Glutamatergic neuron (in vitro differentiated cells): ENCODE measurements at regions not wholly inside any gene's neighbourhood (a gene's known extent, or its start where the extent isn't known, plus 50 kb on each side); places are given as distances from the start of the nearest gene placed in this dataset.

Source experiments
- DNase-seq: peaks from one replicate; pipeline ENCODE4 v3.0.0; 2022
- H3K27ac Mint-ChIP-seq: one replicate; pipeline ENCODE4 v1.8.0; 2020; ENCODE audit warnings: mild to moderate bottlenecking, mixed read lengths, inconsistent platforms; ENCODE audit not compliant: unreplicated experiment
- H3K27me3 Mint-ChIP-seq: one replicate; pipeline ENCODE4 v1.8.0; 2020; ENCODE audit warnings: mild to moderate bottlenecking, moderate library complexity, mixed read lengths, inconsistent platforms; ENCODE audit not compliant: unreplicated experiment
- H3K36me3 Mint-ChIP-seq: one replicate; pipeline ENCODE4 v1.8.0; 2020; ENCODE audit warnings: mild to moderate bottlenecking, mixed read lengths, inconsistent platforms; ENCODE audit not compliant: unreplicated experiment
- H3K4me1 Mint-ChIP-seq: one replicate; pipeline ENCODE4 v1.8.0; 2020; ENCODE audit warnings: mild to moderate bottlenecking, low read depth, mixed read lengths, inconsistent platforms; ENCODE audit not compliant: unreplicated experiment
- H3K4me3 Mint-ChIP-seq: one replicate; pipeline ENCODE4 v1.8.0; 2020; ENCODE audit warnings: mild to moderate bottlenecking, mixed read lengths, inconsistent platforms; ENCODE audit not compliant: unreplicated experiment
- H3K9me3 Mint-ChIP-seq: one replicate; pipeline ENCODE4 v1.8.0; 2020; ENCODE audit warnings: mild to moderate bottlenecking, moderate library complexity, mixed read lengths, inconsistent platforms; ENCODE audit not compliant: unreplicated experiment
- CTCF ChIP-seq: fragments of 200-600 bp; sonication (generic); IDR thresholded peaks from one replicate; pipeline ENCODE4 v1.5.0; 2021; ENCODE audit not compliant: partially characterized antibody, unreplicated experiment

GRCh38 chr5:161105525-161105924 is 253.5 kb upstream of the ATP10B start:
- no peaks in the 10 kb centered on the region for H3K36me3 Mint-ChIP-seq
- no peak overlapping the region for H3K4me3 Mint-ChIP-seq
- no peak for TF ChIP-seq CTCF
- H3K4me1 Mint-ChIP-seq: no peaks in the 10 kb centered on the region
- H3K27me3 Mint-ChIP-seq: no peaks in the 10 kb centered on the region
- no peak for DNase-seq
- no peaks in the 10 kb centered on the region for H3K9me3 Mint-ChIP-seq
- no peak overlapping the region for H3K27ac Mint-ChIP-seq

GRCh38 chr5:161098516-161098915 is 246.5 kb upstream of the ATP10B start:
- H3K36me3 Mint-ChIP-seq: no peaks in the 10 kb centered on the region
- H3K27ac Mint-ChIP-seq: no peak overlapping the region
- TF ChIP-seq CTCF: no peak
- no peaks in the 10 kb centered on the region for H3K27me3 Mint-ChIP-seq
- no peak overlapping the region for H3K4me3 Mint-ChIP-seq
- no peaks in the 10 kb centered on the region for H3K4me1 Mint-ChIP-seq
- no peak for DNase-seq
- no peaks in the 10 kb centered on the region for H3K9me3 Mint-ChIP-seq

GRCh38 chr5:161096581-161096980 is 244.6 kb upstream of the ATP10B start:
- H3K36me3 Mint-ChIP-seq: no peaks in the 10 kb centered on the region
- H3K4me3 Mint-ChIP-seq: no peak overlapping the region
- no peaks in the 10 kb centered on the region for H3K4me1 Mint-ChIP-seq
- H3K9me3 Mint-ChIP-seq: no peaks in the 10 kb centered on the region
- no peak overlapping the region for H3K27ac Mint-ChIP-seq
- no peak for TF ChIP-seq CTCF
- DNase-seq: no peak
- H3K27me3 Mint-ChIP-seq: no peaks in the 10 kb centered on the region

- H3K4me3 Mint-ChIP-seq: no peak overlapping the region
- H3K27me3 Mint-ChIP-seq: no peaks in the 10 kb centered on the region
- no peaks in the 10 kb centered on the region for H3K4me1 Mint-ChIP-seq
- no peak for DNase-seq
- no peak for TF ChIP-seq CTCF
- H3K9me3 Mint-ChIP-seq: no peaks in the 10 kb centered on the region
- H3K27ac Mint-ChIP-seq: no peak overlapping the region
- H3K36me3 Mint-ChIP-seq: no peaks in the 10 kb centered on the region
Measured at GRCh38 chr5:161095953-161096352, 243.9 kb upstream of the ATP10B start.

- DNase-seq: no peak
- Mint-ChIP-seq H3K4me1 (no peaks in the 10 kb centered on the region), H3K4me3 (no peak overlapping the region), H3K27ac (no peak overlapping the region), H3K27me3 (no peaks in the 10 kb centered on the region), H3K9me3 (no peaks in the 10 kb centered on the region), H3K36me3 (no peaks in the 10 kb centered on the region)
- no peak for TF ChIP-seq CTCF
Measured at GRCh38 chr5:161094411-161094810, 242.4 kb upstream of the ATP10B start.
